B cell (primary cell): ENCODE measurements at regions not wholly inside any gene's neighbourhood (a gene's known extent, or its start where the extent isn't known, plus 50 kb on each side); places are given as distances from the start of the nearest gene placed in this dataset.
"Not testable (repeated sequence)": the region's sequence is repeated elsewhere in the genome, so short reads cannot be mapped to it uniquely, and the experiment has no call there.

Experiments used
- CTCF ChIP-seq: fragments of 200-600 bp; IDR thresholded peaks from one replicate; pipeline ENCODE4 v1.8.0; 2022; ENCODE audit warnings: antibody characterized with exemption, mild to moderate bottlenecking
- EZH2 ChIP-seq: IDR thresholded peaks from 2 replicates; pipeline ENCODE4 v1.6.1; 2012; ENCODE audit warnings: borderline replicate concordance, low read depth, mild to moderate bottlenecking, moderate library complexity, low read length; ENCODE audit not compliant: insufficient read depth, poor library complexity, severe bottlenecking

- TF ChIP-seq CTCF, EZH2: not testable (repeated sequence)
Measured at GRCh38 chr1:68817505-68818210, 320.8 kb upstream of the DEPDC1 start.
